WTC11 (cell line): ENCODE measurements at regions not wholly inside any gene's neighbourhood (a gene's known extent, or its start where the extent isn't known, plus 50 kb on each side); places are given as distances from the start of the nearest gene placed in this dataset.

Experiments
- ATAC-seq: fragments of 200-7000 bp; cut with Tn5 transposase; 2 replicates; pipeline ENCODE4 v1.10.0; 2021; ENCODE audit warnings: mild to moderate bottlenecking, moderate library complexity
- CTCF ChIA-PET: fragments of 300-600 bp; sonication (Branson Sonifier 250); formaldehyde crosslinking; loops from one replicate; lab custom pipeline; 2021; ENCODE audit warnings: antibody characterized with exemption; lab: Charles Lee
- POLR2A ChIA-PET: fragments of 350-600 bp; sonication (Branson Sonifier 250); formaldehyde crosslinking; loops from one replicate; lab custom pipeline; 2021; ENCODE audit warnings: antibody characterized with exemption; lab: Charles Lee
- DNase-seq: peaks from one replicate; pipeline ENCODE4 v3.0.0; 2021; ENCODE audit warnings: low spot score
- H3K27ac Mint-ChIP-seq: 2 replicates; pipeline ENCODE4 v1.8.0; 2021; ENCODE audit warnings: mixed read lengths
- H3K27me3 Mint-ChIP-seq: 2 replicates; pipeline ENCODE4 v1.8.0; 2021; ENCODE audit warnings: low read depth, mild to moderate bottlenecking, moderate library complexity, mixed read lengths
- H3K36me3 Mint-ChIP-seq: 2 replicates; pipeline ENCODE4 v1.8.0; 2021; ENCODE audit warnings: mixed read lengths
- H3K4me1 Mint-ChIP-seq: 2 replicates; pipeline ENCODE4 v1.8.0; 2022; ENCODE audit warnings: mixed read lengths
- H3K4me3 Mint-ChIP-seq: 2 replicates; pipeline ENCODE4 v1.8.0; 2021; ENCODE audit warnings: mild to moderate bottlenecking, moderate library complexity, mixed read lengths
- H3K9me3 Mint-ChIP-seq: 2 replicates; pipeline ENCODE4 v1.8.0; 2021; ENCODE audit warnings: mixed read lengths
- ATF1 ChIP-seq: sonication (generic); formaldehyde crosslinking; IDR thresholded peaks from 2 replicates; pipeline ENCODE4 v1.8.1; 2023; ENCODE audit warnings: mild to moderate bottlenecking, moderate library complexity, missing genetic modification reagents
- FOXJ3 ChIP-seq: sonication (generic); formaldehyde crosslinking; IDR thresholded peaks from 2 replicates; pipeline ENCODE4 v1.9.0; 2021; ENCODE audit warnings: missing genetic modification reagents, mild to moderate bottlenecking, borderline replicate concordance
- GABPB1 ChIP-seq: sonication (generic); formaldehyde crosslinking; IDR thresholded peaks from 2 replicates; pipeline ENCODE4 v1.8.1; 2023; ENCODE audit warnings: mild to moderate bottlenecking, missing genetic modification reagents
- GTF2I ChIP-seq: fragments of 250-450 bp; sonication (Bioruptor Pico); conservative IDR thresholded peaks from 2 replicates; pipeline ENCODE4 v1.4.0; 2021; ENCODE audit warnings: mild to moderate bottlenecking
- HMGXB4 ChIP-seq: sonication (generic); formaldehyde crosslinking; IDR thresholded peaks from 2 replicates; pipeline ENCODE4 v1.8.1; 2023; ENCODE audit warnings: mild to moderate bottlenecking, moderate library complexity, missing genetic modification reagents
- IRF2 ChIP-seq: sonication (generic); formaldehyde crosslinking; IDR thresholded peaks from 2 replicates; pipeline ENCODE4 v1.8.0; 2022; ENCODE audit warnings: low read depth, missing genetic modification reagents, borderline replicate concordance
- JAZF1 ChIP-seq: fragments of 250-450 bp; sonication (Bioruptor Pico); IDR thresholded peaks from 2 replicates; pipeline ENCODE4 v1.9.0; 2021; ENCODE audit warnings: moderate library complexity, mild to moderate bottlenecking, inconsistent platforms
- JUN ChIP-seq: sonication (generic); formaldehyde crosslinking; IDR thresholded peaks from 2 replicates; pipeline ENCODE4 v1.8.0; 2023; ENCODE audit warnings: mild to moderate bottlenecking, missing genetic modification reagents
- OVOL2 ChIP-seq: fragments of 250-450 bp; sonication (Bioruptor Pico); IDR thresholded peaks from 2 replicates; pipeline ENCODE4 v1.9.0; 2021; ENCODE audit warnings: mild to moderate bottlenecking, borderline replicate concordance
- RELA ChIP-seq: sonication (generic); formaldehyde crosslinking; IDR thresholded peaks from 2 replicates; pipeline ENCODE4 v1.8.1; 2022; ENCODE audit warnings: missing genetic modification reagents, mild to moderate bottlenecking, borderline replicate concordance
- TEAD4 ChIP-seq: sonication (generic); formaldehyde crosslinking; IDR thresholded peaks from 2 replicates; pipeline ENCODE4 v1.8.0; 2022; ENCODE audit warnings: mild to moderate bottlenecking, missing genetic modification reagents
- ZNF317 ChIP-seq: sonication (generic); formaldehyde crosslinking; IDR thresholded peaks from 2 replicates; pipeline ENCODE4 v1.8.1; 2023; ENCODE audit warnings: low read depth, mild to moderate bottlenecking, moderate library complexity, missing genetic modification reagents, borderline replicate concordance
- ZNF416 ChIP-seq: fragments of 250-450 bp; sonication (Bioruptor Pico); IDR thresholded peaks from 2 replicates; pipeline ENCODE4 v1.9.0; 2021; ENCODE audit warnings: mild to moderate bottlenecking, inconsistent platforms
- ZNF423 ChIP-seq: fragments of 250-450 bp; sonication (Bioruptor Pico); IDR thresholded peaks from 2 replicates; pipeline ENCODE4 v2.1.2; 2022; ENCODE audit warnings: mild to moderate bottlenecking, moderate library complexity
- TF ChIP-seq, protein P1 (sequence below): sonication (generic); formaldehyde crosslinking; IDR thresholded peaks from 2 replicates; pipeline ENCODE4 v1.8.1; 2023; ENCODE audit warnings: mild to moderate bottlenecking, missing genetic modification reagents, borderline replicate concordance
- TF ChIP-seq, protein P2 (sequence below): sonication (generic); formaldehyde crosslinking; IDR thresholded peaks from 2 replicates; pipeline ENCODE4 v1.8.1; 2022; ENCODE audit warnings: missing genetic modification reagents, borderline replicate concordance
- TF ChIP-seq, protein P3 (sequence below): sonication (generic); formaldehyde crosslinking; IDR thresholded peaks from 2 replicates; pipeline ENCODE4 v1.8.0; 2023; ENCODE audit warnings: missing genetic modification reagents, mild to moderate bottlenecking, borderline replicate concordance
- TF ChIP-seq, protein P4 (sequence below): sonication (generic); formaldehyde crosslinking; IDR thresholded peaks from 2 replicates; pipeline ENCODE4 v1.8.0; 2022; ENCODE audit warnings: mild to moderate bottlenecking, missing genetic modification reagents
- TF ChIP-seq, protein P5 (sequence below): fragments of 250-450 bp; sonication (Bioruptor Pico); IDR thresholded peaks from 2 replicates; pipeline ENCODE4 v1.9.0; 2021; ENCODE audit warnings: moderate library complexity, mild to moderate bottlenecking, inconsistent platforms, borderline replicate concordance

DNA sequence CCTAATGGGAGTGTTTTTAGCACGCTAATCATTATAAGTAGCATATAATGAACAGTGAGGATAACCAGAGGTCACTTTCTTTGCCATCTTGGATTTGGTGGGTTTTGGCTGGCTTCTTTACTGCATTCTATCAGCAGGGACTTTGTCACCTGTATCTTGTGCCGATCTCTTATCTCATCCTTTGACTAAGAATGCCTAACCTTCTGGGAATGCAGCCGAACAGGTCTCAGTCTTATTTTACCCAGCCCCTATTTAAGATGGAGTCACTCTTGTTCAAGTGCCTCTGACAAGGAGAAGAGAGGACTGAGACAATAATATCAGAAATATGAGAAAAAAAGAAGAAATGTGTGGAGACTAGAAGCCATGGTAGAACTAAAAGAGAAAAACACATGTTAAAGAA is 276.4 kb downstream of the TMX3 start:
- Mint-ChIP-seq H3K27ac (peak overlapping the region; percentile 91), H3K4me3 (no peak overlapping the region), H3K36me3 (peaks cover 8% of the 10 kb centered on the region), H3K9me3 (peaks cover 18% of the 10 kb centered on the region), H3K27me3 (no peaks in the 10 kb centered on the region), H3K4me1 (peaks cover 20% of the 10 kb centered on the region)
- ChIA-PET POLR2A (no interaction called here), CTCF (no interaction called here)
- no peak for DNase-seq
- TF ChIP-seq, protein P1, sequence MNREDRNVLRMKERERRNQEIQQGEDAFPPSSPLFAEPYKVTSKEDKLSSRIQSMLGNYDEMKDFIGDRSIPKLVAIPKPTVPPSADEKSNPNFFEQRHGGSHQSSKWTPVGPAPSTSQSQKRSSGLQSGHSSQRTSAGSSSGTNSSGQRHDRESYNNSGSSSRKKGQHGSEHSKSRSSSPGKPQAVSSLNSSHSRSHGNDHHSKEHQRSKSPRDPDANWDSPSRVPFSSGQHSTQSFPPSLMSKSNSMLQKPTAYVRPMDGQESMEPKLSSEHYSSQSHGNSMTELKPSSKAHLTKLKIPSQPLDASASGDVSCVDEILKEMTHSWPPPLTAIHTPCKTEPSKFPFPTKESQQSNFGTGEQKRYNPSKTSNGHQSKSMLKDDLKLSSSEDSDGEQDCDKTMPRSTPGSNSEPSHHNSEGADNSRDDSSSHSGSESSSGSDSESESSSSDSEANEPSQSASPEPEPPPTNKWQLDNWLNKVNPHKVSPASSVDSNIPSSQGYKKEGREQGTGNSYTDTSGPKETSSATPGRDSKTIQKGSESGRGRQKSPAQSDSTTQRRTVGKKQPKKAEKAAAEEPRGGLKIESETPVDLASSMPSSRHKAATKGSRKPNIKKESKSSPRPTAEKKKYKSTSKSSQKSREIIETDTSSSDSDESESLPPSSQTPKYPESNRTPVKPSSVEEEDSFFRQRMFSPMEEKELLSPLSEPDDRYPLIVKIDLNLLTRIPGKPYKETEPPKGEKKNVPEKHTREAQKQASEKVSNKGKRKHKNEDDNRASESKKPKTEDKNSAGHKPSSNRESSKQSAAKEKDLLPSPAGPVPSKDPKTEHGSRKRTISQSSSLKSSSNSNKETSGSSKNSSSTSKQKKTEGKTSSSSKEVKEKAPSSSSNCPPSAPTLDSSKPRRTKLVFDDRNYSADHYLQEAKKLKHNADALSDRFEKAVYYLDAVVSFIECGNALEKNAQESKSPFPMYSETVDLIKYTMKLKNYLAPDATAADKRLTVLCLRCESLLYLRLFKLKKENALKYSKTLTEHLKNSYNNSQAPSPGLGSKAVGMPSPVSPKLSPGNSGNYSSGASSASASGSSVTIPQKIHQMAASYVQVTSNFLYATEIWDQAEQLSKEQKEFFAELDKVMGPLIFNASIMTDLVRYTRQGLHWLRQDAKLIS (CRISPR knock-in tag): no peak
- TF ChIP-seq HMGXB4 (CRISPR knock-in tag) (no peak), ZNF423 (CRISPR knock-in tag) (no peak)
- ATAC-seq: no peak

- Mint-ChIP-seq H3K9me3 (peaks cover 18% of the 10 kb centered on the region), H3K4me3 (no peak overlapping the region), H3K27me3 (no peaks in the 10 kb centered on the region), H3K36me3 (peaks cover 8% of the 10 kb centered on the region), H3K4me1 (peaks cover 20% of the 10 kb centered on the region), H3K27ac (peak overlapping the region; percentile 10; the same call in 1 of the 2 replicates)
- POLR2A ChIA-PET: no interaction called here
- ATAC-seq: no peak
- TF ChIP-seq TEAD4 (no peak), FOXJ3 (no peak), IRF2 (CRISPR knock-in tag) (no peak), ZNF423 (CRISPR knock-in tag) (no peak)
- TF ChIP-seq, protein P2, sequence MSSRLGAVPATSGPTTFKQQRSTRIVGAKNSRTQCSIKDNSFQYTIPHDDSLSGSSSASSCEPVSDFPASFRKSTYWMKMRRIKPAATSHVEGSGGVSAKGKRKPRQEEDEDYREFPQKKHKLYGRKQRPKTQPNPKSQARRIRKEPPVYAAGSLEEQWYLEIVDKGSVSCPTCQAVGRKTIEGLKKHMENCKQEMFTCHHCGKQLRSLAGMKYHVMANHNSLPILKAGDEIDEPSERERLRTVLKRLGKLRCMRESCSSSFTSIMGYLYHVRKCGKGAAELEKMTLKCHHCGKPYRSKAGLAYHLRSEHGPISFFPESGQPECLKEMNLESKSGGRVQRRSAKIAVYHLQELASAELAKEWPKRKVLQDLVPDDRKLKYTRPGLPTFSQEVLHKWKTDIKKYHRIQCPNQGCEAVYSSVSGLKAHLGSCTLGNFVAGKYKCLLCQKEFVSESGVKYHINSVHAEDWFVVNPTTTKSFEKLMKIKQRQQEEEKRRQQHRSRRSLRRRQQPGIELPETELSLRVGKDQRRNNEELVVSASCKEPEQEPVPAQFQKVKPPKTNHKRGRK (CRISPR knock-in tag): no peak
- TF ChIP-seq, protein P3, sequence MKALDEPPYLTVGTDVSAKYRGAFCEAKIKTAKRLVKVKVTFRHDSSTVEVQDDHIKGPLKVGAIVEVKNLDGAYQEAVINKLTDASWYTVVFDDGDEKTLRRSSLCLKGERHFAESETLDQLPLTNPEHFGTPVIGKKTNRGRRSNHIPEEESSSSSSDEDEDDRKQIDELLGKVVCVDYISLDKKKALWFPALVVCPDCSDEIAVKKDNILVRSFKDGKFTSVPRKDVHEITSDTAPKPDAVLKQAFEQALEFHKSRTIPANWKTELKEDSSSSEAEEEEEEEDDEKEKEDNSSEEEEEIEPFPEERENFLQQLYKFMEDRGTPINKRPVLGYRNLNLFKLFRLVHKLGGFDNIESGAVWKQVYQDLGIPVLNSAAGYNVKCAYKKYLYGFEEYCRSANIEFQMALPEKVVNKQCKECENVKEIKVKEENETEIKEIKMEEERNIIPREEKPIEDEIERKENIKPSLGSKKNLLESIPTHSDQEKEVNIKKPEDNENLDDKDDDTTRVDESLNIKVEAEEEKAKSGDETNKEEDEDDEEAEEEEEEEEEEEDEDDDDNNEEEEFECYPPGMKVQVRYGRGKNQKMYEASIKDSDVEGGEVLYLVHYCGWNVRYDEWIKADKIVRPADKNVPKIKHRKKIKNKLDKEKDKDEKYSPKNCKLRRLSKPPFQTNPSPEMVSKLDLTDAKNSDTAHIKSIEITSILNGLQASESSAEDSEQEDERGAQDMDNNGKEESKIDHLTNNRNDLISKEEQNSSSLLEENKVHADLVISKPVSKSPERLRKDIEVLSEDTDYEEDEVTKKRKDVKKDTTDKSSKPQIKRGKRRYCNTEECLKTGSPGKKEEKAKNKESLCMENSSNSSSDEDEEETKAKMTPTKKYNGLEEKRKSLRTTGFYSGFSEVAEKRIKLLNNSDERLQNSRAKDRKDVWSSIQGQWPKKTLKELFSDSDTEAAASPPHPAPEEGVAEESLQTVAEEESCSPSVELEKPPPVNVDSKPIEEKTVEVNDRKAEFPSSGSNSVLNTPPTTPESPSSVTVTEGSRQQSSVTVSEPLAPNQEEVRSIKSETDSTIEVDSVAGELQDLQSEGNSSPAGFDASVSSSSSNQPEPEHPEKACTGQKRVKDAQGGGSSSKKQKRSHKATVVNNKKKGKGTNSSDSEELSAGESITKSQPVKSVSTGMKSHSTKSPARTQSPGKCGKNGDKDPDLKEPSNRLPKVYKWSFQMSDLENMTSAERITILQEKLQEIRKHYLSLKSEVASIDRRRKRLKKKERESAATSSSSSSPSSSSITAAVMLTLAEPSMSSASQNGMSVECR (CRISPR knock-in tag): no peak
- CTCF ChIA-PET: no interaction called here
- no peak for DNase-seq
Observed at GRCh38 chr18:68436485-68436884, 278.4 kb downstream of the TMX3 start.

GRCh38 chr18:68435581-68435980 is 279.3 kb downstream of the TMX3 start:
- Mint-ChIP-seq H3K27ac (no peak overlapping the region), H3K27me3 (no peaks in the 10 kb centered on the region), H3K4me1 (peaks cover 20% of the 10 kb centered on the region), H3K4me3 (no peak overlapping the region), H3K36me3 (peaks cover 8% of the 10 kb centered on the region), H3K9me3 (peaks cover 18% of the 10 kb centered on the region)
- POLR2A ChIA-PET: no interaction called here
- no peak for DNase-seq
- CTCF ChIA-PET: no interaction called here
- no peak for ATAC-seq
- no peak for TF ChIP-seq OVOL2
- no peak for TF ChIP-seq IRF2 (CRISPR knock-in tag)
- TF ChIP-seq GABPB1: no peak
- no peak for TF ChIP-seq ATF1
- TF ChIP-seq, protein P4, sequence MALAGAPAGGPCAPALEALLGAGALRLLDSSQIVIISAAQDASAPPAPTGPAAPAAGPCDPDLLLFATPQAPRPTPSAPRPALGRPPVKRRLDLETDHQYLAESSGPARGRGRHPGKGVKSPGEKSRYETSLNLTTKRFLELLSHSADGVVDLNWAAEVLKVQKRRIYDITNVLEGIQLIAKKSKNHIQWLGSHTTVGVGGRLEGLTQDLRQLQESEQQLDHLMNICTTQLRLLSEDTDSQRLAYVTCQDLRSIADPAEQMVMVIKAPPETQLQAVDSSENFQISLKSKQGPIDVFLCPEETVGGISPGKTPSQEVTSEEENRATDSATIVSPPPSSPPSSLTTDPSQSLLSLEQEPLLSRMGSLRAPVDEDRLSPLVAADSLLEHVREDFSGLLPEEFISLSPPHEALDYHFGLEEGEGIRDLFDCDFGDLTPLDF (CRISPR knock-in tag): no peak
- no peak for TF ChIP-seq ZNF423 (CRISPR knock-in tag)
- TF ChIP-seq JAZF1 (CRISPR knock-in tag): no peak
- TF ChIP-seq JUN (CRISPR knock-in tag): no peak
- no peak for TF ChIP-seq GTF2I (CRISPR knock-in tag)
- no peak for TF ChIP-seq ZNF317 (CRISPR knock-in tag)
- TF ChIP-seq RELA (CRISPR knock-in tag): no peak
- TF ChIP-seq ZNF416: no peak
- TF ChIP-seq, protein P5, sequence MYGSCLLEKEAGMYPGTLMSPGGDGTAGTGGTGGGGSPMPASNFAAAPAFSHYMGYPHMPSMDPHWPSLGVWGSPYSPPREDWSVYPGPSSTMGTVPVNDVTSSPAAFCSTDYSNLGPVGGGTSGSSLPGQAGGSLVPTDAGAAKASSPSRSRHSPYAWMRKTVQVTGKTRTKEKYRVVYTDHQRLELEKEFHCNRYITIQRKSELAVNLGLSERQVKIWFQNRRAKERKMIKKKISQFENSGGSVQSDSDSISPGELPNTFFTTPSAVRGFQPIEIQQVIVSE (CRISPR knock-in tag): no peak
- no peak for TF ChIP-seq FOXJ3
